HCT116 (cell line): ENCODE measurements at regions not wholly inside any gene's neighbourhood (a gene's known extent, or its start where the extent isn't known, plus 50 kb on each side); places are given as distances from the start of the nearest gene placed in this dataset.
A peak's percentile ranks its signal among the peaks of the same experiment; 100 is the strongest.

Source experiments
- ATAC-seq: fragments of 200-7000 bp; cut with Tn5 transposase; 2 replicates; pipeline ENCODE4 v1.9.1; 2020; ENCODE audit warnings: mild to moderate bottlenecking, moderate library complexity
- BruUV-seq: library from RNA; stranded (reverse); fragments of 400-500 nt; replicated peaks from 2 replicates; lab custom pipeline; 2021; lab: Mats Ljungman, UMichigan
- CTCF ChIA-PET: fragments of 300-600 bp; sonication (Branson Sonifier 250); formaldehyde crosslinking; loops from one replicate; lab custom pipeline; 2021; ENCODE audit warnings: antibody characterized with exemption; lab: Charles Lee
- POLR2A ChIA-PET: fragments of 300-600, 350-600 bp; sonication (Branson Sonifier 250); formaldehyde crosslinking; loops from one replicate; lab custom pipeline; 2021; ENCODE audit warnings: antibody characterized with exemption; lab: Charles Lee
- RAD21 ChIA-PET, 2 experiments: fragments of 300-600 bp; sonication (Branson Sonifier 250); formaldehyde crosslinking; loops; one replicate each; lab custom pipeline; 2023; ENCODE audit warnings: low total read pairs in 2 of 2; ENCODE audit not compliant: uncharacterized antibody in 2 of 2, unreplicated experiment in 2 of 2, low non-redundant PET in 1 of 2; lab: Charles Lee
- DNase-seq: peaks from one replicate; pipeline ENCODE4 v3.0.0-alpha.2; 2010; ENCODE audit warnings: low read depth, low spot score
- H2AFZ ChIP-seq: fragments of 200-600 bp; shearing (Covaris generic), sonication (generic); 2 replicates; pipeline ENCODE4 v1.6.1; 2017; ENCODE audit warnings: low read depth, mixed run types, mixed read lengths, antibody characterized with exemption, low read length; ENCODE audit not compliant: poor library complexity, severe bottlenecking
- H3K27ac ChIP-seq: 2 replicates; pipeline ENCODE4 v1.5.1; 2012; ENCODE audit warnings: low read depth, low read length
- H3K27me3 ChIP-seq: fragments of 200-600 bp; sonication (generic); 2 replicates; pipeline ENCODE4 v1.6.1; 2016; ENCODE audit warnings: mixed run types, low read length, mixed read lengths; ENCODE audit not compliant: insufficient read depth
- H3K36me3 ChIP-seq, 2 experiments: fragments of 200-500 bp in 1 of 2; fragments of 200-600 bp in 1 of 2; sonication (Bioruptor generic) in 1 of 2; sonication (generic) in 1 of 2; 2 replicates each; pipeline versions ENCODE4 v1.5.1 to v1.6.1; 2014 to 2016; ENCODE audit warnings: low read length in 2 of 2, inconsistent platforms in 1 of 2, mixed read lengths in 1 of 2, mixed run types in 1 of 2; ENCODE audit not compliant: insufficient read depth in 2 of 2, control insufficient read depth in 1 of 2
- H3K4me1 ChIP-seq, 2 experiments: fragments of 200-600 bp in 1 of 2; sonication (generic) in 1 of 2; 2 replicates each; pipeline versions ENCODE4 v1.5.1 to v1.6.1; 2012 to 2017; ENCODE audit warnings: low read length in 2 of 2, inconsistent platforms in 1 of 2, mild to moderate bottlenecking in 1 of 2, mixed read lengths in 1 of 2, mixed run types in 1 of 2, moderate library complexity in 1 of 2; ENCODE audit not compliant: insufficient read depth in 2 of 2, control insufficient read depth in 1 of 2
- H3K4me2 ChIP-seq: fragments of 200-600 bp; sonication (generic); 2 replicates; pipeline ENCODE4 v1.6.1; 2017; ENCODE audit warnings: mixed run types, low read length, mixed read lengths
- H3K4me3 ChIP-seq, 2 experiments: fragments of 200-600 bp in 1 of 2; sonication (generic) in 1 of 2; replicated peaks in 1 of 2; 2 replicates each; pipeline ENCODE4 v1.5.1; 2011 to 2016; ENCODE audit warnings: low read length in 2 of 2, control low read depth in 1 of 2, low read depth in 1 of 2, mild to moderate bottlenecking in 1 of 2, mixed read lengths in 1 of 2, mixed run types in 1 of 2
- H3K79me2 ChIP-seq: fragments of 200-600 bp; sonication (generic); 2 replicates; pipeline ENCODE4 v1.6.1; 2017; ENCODE audit warnings: mild to moderate bottlenecking, mixed run types, low read length, moderate library complexity, mixed read lengths; ENCODE audit not compliant: insufficient read depth
- H3K9ac ChIP-seq: fragments of 200-600 bp; sonication (generic); 2 replicates; pipeline ENCODE4 v1.6.1; 2016; ENCODE audit warnings: low read length, mixed read lengths
- H3K9me2 ChIP-seq: fragments of 200-600 bp; sonication (generic), shearing (Covaris generic); 2 replicates; pipeline ENCODE4 v1.6.1; 2017; ENCODE audit warnings: mixed run types, mild to moderate bottlenecking, moderate library complexity; ENCODE audit not compliant: insufficient read depth
- H3K9me3 ChIP-seq, 2 experiments: fragments of 200-500 bp in 1 of 2; fragments of 200-600 bp in 1 of 2; sonication (Bioruptor generic) in 1 of 2; sonication (generic) in 1 of 2; 2 replicates each; pipeline ENCODE4 v1.6.1; 2014 to 2017; ENCODE audit warnings: low read length in 2 of 2, mixed read lengths in 2 of 2, inconsistent platforms in 1 of 2, low read depth in 1 of 2, mild to moderate bottlenecking in 1 of 2, mixed run types in 1 of 2, moderate library complexity in 1 of 2; ENCODE audit not compliant: control insufficient read depth in 1 of 2, insufficient read depth in 1 of 2
- H4K20me1 ChIP-seq: fragments of 200-600 bp; sonication (generic), shearing (Covaris generic); 2 replicates; pipeline ENCODE4 v1.6.1; 2017; ENCODE audit warnings: mixed run types, mild to moderate bottlenecking, moderate library complexity; ENCODE audit not compliant: insufficient read depth
- ELF1 ChIP-seq: IDR thresholded peaks from 2 replicates; pipeline ENCODE4 v1.6.1; 2012; ENCODE audit warnings: low read depth, borderline replicate concordance
- EZH2 ChIP-seq: fragments of 200-600 bp; sonication (generic); IDR thresholded peaks from 2 replicates; pipeline ENCODE4 v1.6.1; 2017; ENCODE audit warnings: antibody characterized with exemption, mixed run types
- EZH2phosphoT487 ChIP-seq: fragments of 200-600 bp; IDR thresholded peaks from 2 replicates; pipeline ENCODE4 v1.6.1; 2018; ENCODE audit warnings: antibody characterized with exemption, borderline replicate concordance
- FOSL1 ChIP-seq: IDR thresholded peaks from 2 replicates; pipeline ENCODE4 v1.6.1; 2012; ENCODE audit warnings: low read depth
- SP1 ChIP-seq: IDR thresholded peaks from 2 replicates; pipeline ENCODE4 v1.6.1; 2012; ENCODE audit warnings: low read depth
- TCF7L2 ChIP-seq: IDR thresholded peaks from 2 replicates; pipeline ENCODE4 v1.7.0; 2011; ENCODE audit warnings: borderline replicate concordance, inconsistent platforms; ENCODE audit not compliant: insufficient read depth, insufficient read length; ENCODE audit errors: extremely low read depth
- ZNF274 ChIP-seq: fragments of 200-500 bp; sonication (Bioruptor generic); IDR thresholded peaks from 2 replicates; pipeline ENCODE4 v1.6.1; 2014; ENCODE audit warnings: mild to moderate bottlenecking, low read depth, low read length, inconsistent platforms
- intact Hi-C: fragments of 100-400 bp; cut with micrococcal nuclease; formaldehyde crosslinking; loops from 2 replicates; pipeline ENCODE4 v1.10.0; 2022
- TF ChIP-seq, protein P1 (sequence below): IDR thresholded peaks from 2 replicates; pipeline ENCODE4 v1.6.1; 2012; ENCODE audit warnings: low read depth
- TF ChIP-seq, protein P2 (sequence below): IDR thresholded peaks from 2 replicates; pipeline ENCODE4 v1.6.1; 2012
- TF ChIP-seq, protein P3 (sequence below): IDR thresholded peaks from 2 replicates; pipeline ENCODE4 v1.6.1; 2011; ENCODE audit warnings: mild to moderate bottlenecking, low read length, moderate library complexity; ENCODE audit not compliant: insufficient replicate concordance; ENCODE audit errors: extremely low read depth

DNA sequence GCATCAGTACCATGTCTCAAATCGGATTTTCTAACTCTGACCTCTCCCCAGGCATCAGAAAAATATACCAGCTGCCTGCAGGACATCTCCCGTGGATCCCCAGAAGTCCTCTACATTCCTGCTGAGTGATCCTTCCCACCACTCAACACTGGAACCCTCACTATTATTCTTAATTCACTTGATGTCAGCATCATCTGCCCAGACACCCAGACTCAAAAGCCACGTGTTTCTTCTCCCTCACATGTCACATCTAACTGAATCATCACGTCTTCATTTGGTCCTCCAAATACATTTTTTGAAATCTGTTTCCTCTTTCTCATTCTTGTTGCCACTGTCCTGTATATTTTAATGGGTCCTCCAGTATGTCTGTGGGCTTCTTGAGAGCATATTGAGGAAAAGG, 218.6 kb downstream of the HRH4 start:
- TF ChIP-seq ZNF274 (no peak), EZH2 (no peak), SP1 (no peak), EZH2phosphoT487 (no peak)
- TF ChIP-seq, protein P1, sequence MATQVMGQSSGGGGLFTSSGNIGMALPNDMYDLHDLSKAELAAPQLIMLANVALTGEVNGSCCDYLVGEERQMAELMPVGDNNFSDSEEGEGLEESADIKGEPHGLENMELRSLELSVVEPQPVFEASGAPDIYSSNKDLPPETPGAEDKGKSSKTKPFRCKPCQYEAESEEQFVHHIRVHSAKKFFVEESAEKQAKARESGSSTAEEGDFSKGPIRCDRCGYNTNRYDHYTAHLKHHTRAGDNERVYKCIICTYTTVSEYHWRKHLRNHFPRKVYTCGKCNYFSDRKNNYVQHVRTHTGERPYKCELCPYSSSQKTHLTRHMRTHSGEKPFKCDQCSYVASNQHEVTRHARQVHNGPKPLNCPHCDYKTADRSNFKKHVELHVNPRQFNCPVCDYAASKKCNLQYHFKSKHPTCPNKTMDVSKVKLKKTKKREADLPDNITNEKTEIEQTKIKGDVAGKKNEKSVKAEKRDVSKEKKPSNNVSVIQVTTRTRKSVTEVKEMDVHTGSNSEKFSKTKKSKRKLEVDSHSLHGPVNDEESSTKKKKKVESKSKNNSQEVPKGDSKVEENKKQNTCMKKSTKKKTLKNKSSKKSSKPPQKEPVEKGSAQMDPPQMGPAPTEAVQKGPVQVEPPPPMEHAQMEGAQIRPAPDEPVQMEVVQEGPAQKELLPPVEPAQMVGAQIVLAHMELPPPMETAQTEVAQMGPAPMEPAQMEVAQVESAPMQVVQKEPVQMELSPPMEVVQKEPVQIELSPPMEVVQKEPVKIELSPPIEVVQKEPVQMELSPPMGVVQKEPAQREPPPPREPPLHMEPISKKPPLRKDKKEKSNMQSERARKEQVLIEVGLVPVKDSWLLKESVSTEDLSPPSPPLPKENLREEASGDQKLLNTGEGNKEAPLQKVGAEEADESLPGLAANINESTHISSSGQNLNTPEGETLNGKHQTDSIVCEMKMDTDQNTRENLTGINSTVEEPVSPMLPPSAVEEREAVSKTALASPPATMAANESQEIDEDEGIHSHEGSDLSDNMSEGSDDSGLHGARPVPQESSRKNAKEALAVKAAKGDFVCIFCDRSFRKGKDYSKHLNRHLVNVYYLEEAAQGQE: no peak
- Histone ChIP-seq H3K79me2 (no peaks in the 10 kb centered on the region), H4K20me1 (no peaks in the 10 kb centered on the region), H3K27me3 (peaks cover 37% of the 10 kb centered on the region), H3K9ac (no peak overlapping the region), H3K4me2 (no peak overlapping the region), H3K4me1 (no peaks in the 10 kb centered on the region), H3K9me3 (no peaks in the 10 kb centered on the region), H2AFZ (no peak overlapping the region), H3K27ac (no peak overlapping the region), H3K4me3 (no peak overlapping the region), H3K36me3 (no peaks in the 10 kb centered on the region), H3K9me2 (no peaks in the 10 kb centered on the region)
- RAD21 ChIA-PET: no interaction called here
- CTCF ChIA-PET: no interaction called here
- POLR2A ChIA-PET: no interaction called here
- no peak for ATAC-seq
- no peak for DNase-seq
- intact Hi-C loops: no loop called here
- BruUV-seq: no TSS peak

DNA sequence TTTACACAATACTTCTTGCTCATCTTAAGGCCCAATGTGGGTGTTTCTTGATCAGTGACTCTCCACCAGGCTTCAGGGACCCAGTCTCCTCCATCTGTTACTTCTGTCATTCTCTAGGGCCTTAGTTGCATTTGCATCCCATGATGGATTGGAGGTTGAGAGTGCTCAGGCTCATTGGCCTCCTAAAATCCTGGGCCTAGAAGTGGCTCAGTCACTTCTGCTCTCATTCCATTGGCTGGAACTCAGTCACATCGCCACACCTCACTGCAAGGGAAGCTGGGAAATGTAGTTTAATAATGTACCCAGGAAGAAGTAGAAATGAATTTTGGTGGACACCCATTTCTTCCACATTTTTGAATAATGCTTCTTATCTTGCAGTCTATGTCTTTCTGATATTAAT, 223.5 kb downstream of the HRH4 start:
- no peaks in the 10 kb centered on the region for H3K4me1 ChIP-seq
- no peaks in the 10 kb centered on the region for H3K9me2 ChIP-seq
- H3K27me3 ChIP-seq: peaks cover 7% of the 10 kb centered on the region; the same call in 1 of the 2 replicates
- H3K4me2 ChIP-seq: no peak overlapping the region
- H3K9ac ChIP-seq: no peak overlapping the region
- H3K4me3 ChIP-seq: no peak overlapping the region
- no peak overlapping the region for H3K27ac ChIP-seq
- ChIA-PET POLR2A (no interaction called here), RAD21 (no interaction called here), CTCF (interaction anchor here (0.6 kb wide), 1 partner anchor 1279 kb away, joined by 5 read pairs; no protein-coding TSS in a partner anchor)
- ATAC-seq: peak; percentile 90
- DNase-seq: peak; percentile 23
- no TSS peak for BruUV-seq
- no peaks in the 10 kb centered on the region for H3K9me3 ChIP-seq
- intact Hi-C loops: no loop called here
- H2AFZ ChIP-seq: no peak overlapping the region
- TF ChIP-seq, protein P2, sequence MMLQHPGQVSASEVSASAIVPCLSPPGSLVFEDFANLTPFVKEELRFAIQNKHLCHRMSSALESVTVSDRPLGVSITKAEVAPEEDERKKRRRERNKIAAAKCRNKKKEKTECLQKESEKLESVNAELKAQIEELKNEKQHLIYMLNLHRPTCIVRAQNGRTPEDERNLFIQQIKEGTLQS: no peak
- TF ChIP-seq FOSL1 (no peak), ELF1 (peak; percentile 42), TCF7L2 (no peak), SP1 (peak; percentile 35; the same call in 1 of the 2 replicates)
- TF ChIP-seq, protein P3, sequence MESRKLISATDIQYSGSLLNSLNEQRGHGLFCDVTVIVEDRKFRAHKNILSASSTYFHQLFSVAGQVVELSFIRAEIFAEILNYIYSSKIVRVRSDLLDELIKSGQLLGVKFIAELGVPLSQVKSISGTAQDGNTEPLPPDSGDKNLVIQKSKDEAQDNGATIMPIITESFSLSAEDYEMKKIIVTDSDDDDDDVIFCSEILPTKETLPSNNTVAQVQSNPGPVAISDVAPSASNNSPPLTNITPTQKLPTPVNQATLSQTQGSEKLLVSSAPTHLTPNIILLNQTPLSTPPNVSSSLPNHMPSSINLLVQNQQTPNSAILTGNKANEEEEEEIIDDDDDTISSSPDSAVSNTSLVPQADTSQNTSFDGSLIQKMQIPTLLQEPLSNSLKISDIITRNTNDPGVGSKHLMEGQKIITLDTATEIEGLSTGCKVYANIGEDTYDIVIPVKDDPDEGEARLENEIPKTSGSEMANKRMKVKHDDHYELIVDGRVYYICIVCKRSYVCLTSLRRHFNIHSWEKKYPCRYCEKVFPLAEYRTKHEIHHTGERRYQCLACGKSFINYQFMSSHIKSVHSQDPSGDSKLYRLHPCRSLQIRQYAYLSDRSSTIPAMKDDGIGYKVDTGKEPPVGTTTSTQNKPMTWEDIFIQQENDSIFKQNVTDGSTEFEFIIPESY: no peak
- no peaks in the 10 kb centered on the region for H3K79me2 ChIP-seq
- H4K20me1 ChIP-seq: no peaks in the 10 kb centered on the region
- H3K36me3 ChIP-seq: no peaks in the 10 kb centered on the region
